Mucosa of descending colon (tissue), 3 donors: ENCODE measurements at regions not wholly inside any gene's neighbourhood (a gene's known extent, or its start where the extent isn't known, plus 50 kb on each side); places are given as distances from the start of the nearest gene placed in this dataset.

Experiments
- ATAC-seq: fragments of 200-7000 bp; cut with Tn5 transposase; one replicate; pipeline ENCODE4 v1.9.1; 2020; ENCODE audit warnings: mild to moderate bottlenecking, moderate library complexity
- DNase-seq, 3 donors: peaks; one replicate each; pipeline ENCODE4 v3.0.0-alpha.2; 2020
- H3K36me3 ChIP-seq: fragments of 200-600 bp; one replicate; pipeline ENCODE4 v1.8.0; 2021; ENCODE audit warnings: low read depth, mild to moderate bottlenecking
- H3K4me1 ChIP-seq: fragments of 200-600 bp; one replicate; pipeline ENCODE4 v1.8.0; 2021; ENCODE audit warnings: low read depth, mild to moderate bottlenecking
- H3K4me3 ChIP-seq: fragments of 200-600 bp; one replicate; pipeline ENCODE4 v1.8.0; 2021; ENCODE audit warnings: mild to moderate bottlenecking
- H3K9me3 ChIP-seq: fragments of 200-600 bp; one replicate; pipeline ENCODE4 v1.8.0; 2021; ENCODE audit warnings: mild to moderate bottlenecking
- CTCF ChIP-seq: fragments of 200-600 bp; IDR thresholded peaks from one replicate; pipeline ENCODE4 v1.8.0; 2022; ENCODE audit warnings: antibody characterized with exemption, mild to moderate bottlenecking
- intact Hi-C, 2 donors: fragments of 100-400 bp; cut with DNase I in 1 of 2; cut with micrococcal nuclease in 1 of 2; formaldehyde crosslinking; loops; one replicate each; pipeline versions ENCODE4 v1.11.0 to v1.11.1; 2022; cut with DNase I, micrococcal nuclease
- donor health status: DM: no; HTN: no; CAD: no; lungs with moderate emphysema.
- donor health status: DM: no; HTN: no; CAD: no.
- donor health status: DM: no; HTN: yes; CAD: no.

DNA sequence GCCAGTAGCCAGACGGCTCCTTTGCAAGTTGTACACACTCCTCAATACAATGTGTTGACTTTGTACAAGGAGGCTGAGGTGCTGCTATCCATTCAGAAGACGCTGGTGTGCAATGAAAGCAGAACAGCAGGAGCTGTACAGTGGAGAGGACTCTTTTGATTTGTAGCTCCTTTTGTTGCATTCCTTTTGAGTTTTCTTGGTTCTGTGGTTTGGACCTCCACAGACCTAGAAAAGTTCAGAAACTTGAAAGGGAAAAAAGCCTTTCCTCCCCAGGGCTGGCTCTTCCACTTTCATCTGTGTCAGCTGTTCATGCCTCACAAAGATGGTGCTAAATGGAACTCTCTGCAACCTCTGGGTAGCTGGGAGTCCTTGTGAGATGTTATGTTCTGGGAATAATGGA is 117.4 kb downstream of the MAT2B start:
- H3K4me1 ChIP-seq, result no peaks in the 10 kb centered on the region
- no peaks in the 10 kb centered on the region for H3K9me3 ChIP-seq
- no peaks in the 10 kb centered on the region for H3K36me3 ChIP-seq
- no peak for TF ChIP-seq CTCF
- DNase-seq (no peak), ATAC-seq (no peak)
- intact Hi-C loops, result no loop called here
- no peak overlapping the region for H3K4me3 ChIP-seq

GRCh38 chr5:163623524-163623923 is 118.1 kb downstream of the MAT2B start:
- intact Hi-C loops, result no loop called here
- Histone ChIP-seq H3K9me3 (no peaks in the 10 kb centered on the region), H3K36me3 (no peaks in the 10 kb centered on the region), H3K4me3 (no peak overlapping the region), H3K4me1 (no peaks in the 10 kb centered on the region)
- ATAC-seq, result no peak
- no peak for DNase-seq
- no peak for TF ChIP-seq CTCF

DNA sequence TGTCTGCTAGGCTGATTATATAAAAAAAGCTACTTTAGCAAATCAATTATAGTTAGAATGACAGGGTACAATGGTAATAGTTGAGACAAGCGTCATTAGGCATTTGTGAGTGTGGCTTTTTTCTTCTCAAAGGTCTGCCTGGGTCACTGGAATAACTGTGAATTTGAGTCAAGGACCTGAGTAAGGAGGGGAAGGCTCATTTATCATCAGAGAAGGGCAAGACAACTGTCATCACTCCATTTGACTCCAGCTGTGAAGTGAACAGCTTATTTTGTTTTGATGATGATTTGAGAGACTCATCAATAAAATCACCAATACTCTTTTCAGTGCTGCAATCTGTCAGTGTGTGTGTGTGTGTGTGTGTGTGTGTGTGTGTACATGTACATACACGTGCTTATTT is 118.6 kb downstream of the MAT2B start:
- Histone ChIP-seq H3K4me1 (no peaks in the 10 kb centered on the region), H3K9me3 (no peaks in the 10 kb centered on the region), H3K36me3 (no peaks in the 10 kb centered on the region), H3K4me3 (no peak overlapping the region)
- no peak for TF ChIP-seq CTCF
- no peak for ATAC-seq
- no peak for DNase-seq
- intact Hi-C loops, result no loop called here

DNA sequence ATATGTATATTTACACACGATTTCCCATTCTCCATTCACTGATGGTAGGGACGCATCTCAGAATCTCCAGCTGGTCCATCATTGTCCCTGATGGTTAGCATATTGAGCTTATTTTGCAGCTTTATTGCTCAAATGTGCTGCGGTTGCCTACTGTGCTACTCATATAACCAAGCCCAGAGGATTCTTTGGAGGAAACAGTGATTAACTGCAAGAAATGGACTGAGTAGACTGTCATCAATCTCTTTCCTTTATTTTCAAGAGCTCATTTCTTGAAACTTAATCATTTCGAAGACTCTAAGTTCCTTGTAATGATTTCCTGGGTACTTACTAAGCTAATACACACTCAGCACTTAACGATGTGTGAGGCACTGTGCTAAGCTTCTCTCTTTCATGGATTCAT is 119.0 kb downstream of the MAT2B start:
- Histone ChIP-seq H3K9me3 (no peaks in the 10 kb centered on the region), H3K4me1 (no peaks in the 10 kb centered on the region), H3K4me3 (no peak overlapping the region), H3K36me3 (no peaks in the 10 kb centered on the region)
- no peak for TF ChIP-seq CTCF
- intact Hi-C loops, result no loop called here
- ATAC-seq, result no peak
- no peak for DNase-seq

DNA sequence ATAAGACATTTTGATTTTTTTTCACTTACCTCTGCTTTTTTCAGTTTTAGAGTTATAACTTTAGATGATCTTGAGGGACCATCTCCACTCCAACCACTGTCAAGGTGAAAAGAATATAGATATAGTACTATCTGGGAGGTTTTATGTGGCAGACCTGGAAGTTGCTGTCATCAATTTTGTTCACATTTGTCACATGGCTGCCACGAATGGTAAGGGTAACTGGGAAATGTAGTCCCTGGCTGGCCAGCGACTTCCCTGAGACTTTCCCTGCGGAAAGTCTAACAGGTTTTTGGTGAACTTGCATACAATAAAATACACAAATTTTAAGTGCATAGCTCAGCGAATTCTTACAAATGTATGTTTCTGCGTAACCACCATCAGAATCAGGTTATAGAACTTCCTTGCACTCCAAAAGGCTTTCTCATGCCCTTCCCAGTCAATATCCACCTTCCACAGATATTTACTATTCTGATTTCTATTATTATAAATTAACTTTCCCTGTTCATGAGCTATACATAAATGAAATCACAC is 121.5 kb downstream of the MAT2B start:
- DNase-seq (no peak), ATAC-seq (no peak)
- Histone ChIP-seq H3K4me3 (no peak overlapping the region), H3K36me3 (no peaks in the 10 kb centered on the region), H3K9me3 (no peaks in the 10 kb centered on the region), H3K4me1 (no peaks in the 10 kb centered on the region)
- TF ChIP-seq CTCF, result no peak
- intact Hi-C loops, result no loop called here

GRCh38 chr5:163631856-163632255 is 126.4 kb downstream of the MAT2B start:
- TF ChIP-seq CTCF, result no peak
- Histone ChIP-seq H3K4me3 (no peak overlapping the region), H3K9me3 (no peaks in the 10 kb centered on the region), H3K4me1 (no peaks in the 10 kb centered on the region), H3K36me3 (no peaks in the 10 kb centered on the region)
- DNase-seq (no peak), ATAC-seq (no peak)
- intact Hi-C loops, result no loop called here
